CD4-positive, CD25-positive, alpha-beta regulatory T cell (primary cell): ENCODE measurements at regions not wholly inside any gene's neighbourhood (a gene's known extent, or its start where the extent isn't known, plus 50 kb on each side); places are given as distances from the start of the nearest gene placed in this dataset.

Experiments
- ATAC-seq, 2 donors: fragments of 150-1000 bp; cut with Tn5 transposase; one replicate each; pipeline ENCODE4 v1.10.0; 2021; ENCODE audit warnings: low read depth in 2 of 2, moderate number of reproducible peaks in 2 of 2, moderate library complexity in 1 of 2
- DNase-seq, 3 donors: peaks; one replicate each; pipeline versions ENCODE4 v3.0.0 to v3.0.0-alpha.2; 2012 to 2022; ENCODE audit warnings: mixed read lengths in 1 of 3
- H3K27ac ChIP-seq: one replicate; pipeline ENCODE4 v1.7.0; 2013; ENCODE audit warnings: mild to moderate bottlenecking, low read length; ENCODE audit not compliant: insufficient read depth, poor library complexity, severe bottlenecking
- H3K27me3 ChIP-seq: one replicate; pipeline ENCODE4 v1.7.0; 2013; ENCODE audit warnings: low read length; ENCODE audit not compliant: control insufficient read depth, insufficient read depth
- H3K36me3 ChIP-seq: one replicate; pipeline ENCODE4 v1.7.0; 2013; ENCODE audit warnings: mild to moderate bottlenecking, low read length, moderate library complexity; ENCODE audit not compliant: control insufficient read depth, insufficient read depth
- H3K4me1 ChIP-seq: 2 replicates; pipeline ENCODE4 v1.7.0; 2013; ENCODE audit warnings: mild to moderate bottlenecking, low read length; ENCODE audit not compliant: insufficient read depth, control insufficient read depth, poor library complexity, severe bottlenecking
- H3K4me3 ChIP-seq: one replicate; pipeline ENCODE4 v1.7.0; 2013; ENCODE audit warnings: low read depth, mild to moderate bottlenecking, low read length, moderate library complexity
- H3K9me3 ChIP-seq, 2 experiments: 1 replicate in 1 of 2; 2 replicates in 1 of 2; pipeline ENCODE4 v1.7.0; 2013; ENCODE audit warnings: low read length in 2 of 2, mild to moderate bottlenecking in 1 of 2, moderate library complexity in 1 of 2; ENCODE audit not compliant: control insufficient read depth in 2 of 2
- H3K27ac Mint-ChIP-seq, 3 donors: one replicate each; pipeline ENCODE4 v1.8.0; 2020 to 2022; ENCODE audit warnings: mild to moderate bottlenecking in 3 of 3, mixed read lengths in 3 of 3, moderate library complexity in 2 of 3
- H3K27me3 Mint-ChIP-seq: one replicate; pipeline ENCODE4 v1.8.0; 2022; ENCODE audit warnings: mild to moderate bottlenecking, mixed read lengths
- H3K36me3 Mint-ChIP-seq: one replicate; pipeline ENCODE4 v1.8.0; 2020; ENCODE audit warnings: mixed read lengths
- H3K4me1 Mint-ChIP-seq, 4 donors: one replicate each; pipeline ENCODE4 v1.8.0; 2020 to 2022; ENCODE audit warnings: mixed read lengths in 4 of 4, mild to moderate bottlenecking in 1 of 4
- H3K4me3 Mint-ChIP-seq, 4 donors: one replicate each; pipeline ENCODE4 v1.8.0; 2020 to 2022; ENCODE audit warnings: mild to moderate bottlenecking in 4 of 4, mixed read lengths in 4 of 4, moderate library complexity in 3 of 4
- H3K9me3 Mint-ChIP-seq, 7 donors: one replicate each; pipeline ENCODE4 v1.8.0; 2020 to 2022; ENCODE audit warnings: mixed read lengths in 7 of 7, mild to moderate bottlenecking in 3 of 7, moderate library complexity in 2 of 7

GRCh38 chr16:87171723-87172122, 145.5 kb downstream of the C16orf95 start:
- no peak overlapping the region for H3K27ac ChIP-seq
- H3K4me1 ChIP-seq = no peaks in the 10 kb centered on the region
- Mint-ChIP-seq H3K4me1 (no peaks in the 10 kb centered on the region), H3K27me3 (no peaks in the 10 kb centered on the region), H3K4me3 (no peak overlapping the region), H3K27ac (no peak overlapping the region), H3K36me3 (no peaks in the 10 kb centered on the region), H3K9me3 (peaks cover 0 to 6% (median 5%) of the 10 kb centered on the region in 7 donors)
- no peaks in the 10 kb centered on the region for H3K9me3 ChIP-seq
- no peak for ATAC-seq
- H3K27me3 ChIP-seq = no peaks in the 10 kb centered on the region
- no peaks in the 10 kb centered on the region for H3K36me3 ChIP-seq
- no peak for DNase-seq
- H3K4me3 ChIP-seq = no peak overlapping the region

GRCh38 chr16:87172632-87173031, 144.6 kb downstream of the C16orf95 start:
- Histone ChIP-seq H3K9me3 (no peaks in the 10 kb centered on the region), H3K27ac (no peak overlapping the region), H3K4me1 (no peaks in the 10 kb centered on the region), H3K36me3 (no peaks in the 10 kb centered on the region), H3K4me3 (no peak overlapping the region), H3K27me3 (no peaks in the 10 kb centered on the region)
- DNase-seq = no peak
- no peak for ATAC-seq
- Mint-ChIP-seq H3K36me3 (no peaks in the 10 kb centered on the region), H3K27me3 (no peaks in the 10 kb centered on the region), H3K4me3 (no peak overlapping the region), H3K4me1 (no peaks in the 10 kb centered on the region), H3K9me3 (peaks cover 0 to 5% (median 3%) of the 10 kb centered on the region in 7 donors), H3K27ac (no peak overlapping the region)

- Histone ChIP-seq H3K4me3 (no peak overlapping the region), H3K9me3 (no peaks in the 10 kb centered on the region), H3K4me1 (no peaks in the 10 kb centered on the region), H3K27me3 (no peaks in the 10 kb centered on the region), H3K36me3 (no peaks in the 10 kb centered on the region), H3K27ac (no peak overlapping the region)
- Mint-ChIP-seq H3K36me3 (no peaks in the 10 kb centered on the region), H3K27me3 (no peaks in the 10 kb centered on the region), H3K4me1 (no peaks in the 10 kb centered on the region), H3K9me3 (peaks cover 0 to 4% (median 0%) of the 10 kb centered on the region in 7 donors), H3K4me3 (no peak overlapping the region), H3K27ac (no peak overlapping the region)
- DNase-seq (no peak), ATAC-seq (no peak)
Measured at GRCh38 chr16:87173294-87173893, 143.8 kb downstream of the C16orf95 start.

GRCh38 chr16:87174061-87174460, 143.1 kb downstream of the C16orf95 start:
- Histone ChIP-seq H3K36me3 (no peaks in the 10 kb centered on the region), H3K4me1 (no peaks in the 10 kb centered on the region), H3K9me3 (no peaks in the 10 kb centered on the region), H3K27ac (no peak overlapping the region), H3K27me3 (no peaks in the 10 kb centered on the region), H3K4me3 (no peak overlapping the region)
- peaks cover 0 to 4% (median 0%) of the 10 kb centered on the region in 7 donors for H3K9me3 Mint-ChIP-seq
- no peaks in the 10 kb centered on the region for H3K27me3 Mint-ChIP-seq
- H3K4me3 Mint-ChIP-seq = no peak overlapping the region
- H3K27ac Mint-ChIP-seq = no peak overlapping the region
- H3K36me3 Mint-ChIP-seq = no peaks in the 10 kb centered on the region
- no peak for ATAC-seq
- DNase-seq = no peak
- no peaks in the 10 kb centered on the region for H3K4me1 Mint-ChIP-seq

- Mint-ChIP-seq H3K9me3 (peaks cover 0 to 2% (median 0%) of the 10 kb centered on the region in 7 donors), H3K36me3 (no peaks in the 10 kb centered on the region), H3K27ac (no peak overlapping the region), H3K27me3 (no peaks in the 10 kb centered on the region), H3K4me1 (peaks cover 0 to 3% (median 0%) of the 10 kb centered on the region in 4 donors), H3K4me3 (no peak overlapping the region)
- H3K4me3 ChIP-seq = no peak overlapping the region
- H3K27me3 ChIP-seq = no peaks in the 10 kb centered on the region
- ATAC-seq = no peak
- H3K4me1 ChIP-seq = no peaks in the 10 kb centered on the region
- no peak overlapping the region for H3K27ac ChIP-seq
- H3K36me3 ChIP-seq = no peaks in the 10 kb centered on the region
- no peak for DNase-seq
- H3K9me3 ChIP-seq = no peaks in the 10 kb centered on the region
Measured at GRCh38 chr16:87176735-87177134, 140.5 kb downstream of the C16orf95 start.

- H3K27ac Mint-ChIP-seq = no peak overlapping the region
- H3K4me3 Mint-ChIP-seq = no peak overlapping the region
- Histone ChIP-seq H3K27ac (no peak overlapping the region), H3K4me3 (no peak overlapping the region), H3K27me3 (no peaks in the 10 kb centered on the region), H3K36me3 (no peaks in the 10 kb centered on the region), H3K9me3 (no peaks in the 10 kb centered on the region), H3K4me1 (no peaks in the 10 kb centered on the region)
- H3K9me3 Mint-ChIP-seq = peaks cover 0 to 2% (median 0%) of the 10 kb centered on the region in 7 donors
- DNase-seq (no peak), ATAC-seq (no peak)
- H3K36me3 Mint-ChIP-seq = no peaks in the 10 kb centered on the region
- peaks cover 0 to 3% (median 0%) of the 10 kb centered on the region in 4 donors for H3K4me1 Mint-ChIP-seq
- no peaks in the 10 kb centered on the region for H3K27me3 Mint-ChIP-seq
Measured at GRCh38 chr16:87177673-87178072, 139.5 kb downstream of the C16orf95 start.

GRCh38 chr16:87178177-87178863, 138.9 kb downstream of the C16orf95 start:
- DNase-seq (no peak), ATAC-seq (no peak)
- Mint-ChIP-seq H3K4me1 (peaks cover 0 to 3% (median 0%) of the 10 kb centered on the region in 4 donors), H3K36me3 (no peaks in the 10 kb centered on the region), H3K27ac (no peak overlapping the region), H3K9me3 (peaks cover 0 to 2% (median 0%) of the 10 kb centered on the region in 7 donors), H3K27me3 (no peaks in the 10 kb centered on the region), H3K4me3 (no peak overlapping the region)
- Histone ChIP-seq H3K9me3 (no peaks in the 10 kb centered on the region), H3K4me3 (no peak overlapping the region), H3K4me1 (no peaks in the 10 kb centered on the region), H3K27me3 (no peaks in the 10 kb centered on the region), H3K27ac (no peak overlapping the region), H3K36me3 (no peaks in the 10 kb centered on the region)

GRCh38 chr16:87178977-87179376, 138.2 kb downstream of the C16orf95 start:
- H3K4me3 ChIP-seq = no peak overlapping the region
- Mint-ChIP-seq H3K4me1 (peaks cover 0 to 3% (median 0%) of the 10 kb centered on the region in 4 donors), H3K27me3 (no peaks in the 10 kb centered on the region), H3K36me3 (no peaks in the 10 kb centered on the region), H3K4me3 (no peak overlapping the region), H3K27ac (no peak overlapping the region), H3K9me3 (no peaks in the 10 kb centered on the region)
- H3K4me1 ChIP-seq = no peaks in the 10 kb centered on the region
- no peak for ATAC-seq
- DNase-seq = no peak
- no peak overlapping the region for H3K27ac ChIP-seq
- no peaks in the 10 kb centered on the region for H3K27me3 ChIP-seq
- no peaks in the 10 kb centered on the region for H3K9me3 ChIP-seq
- H3K36me3 ChIP-seq = no peaks in the 10 kb centered on the region
